ENCODE measurements at regions not wholly inside any gene's neighbourhood (a gene's known extent, or its start where the extent isn't known, plus 50 kb on each side); places are given as distances from the start of the nearest gene placed in this dataset.
A peak's percentile ranks its signal among the peaks of the same experiment; 100 is the strongest.

DNA sequence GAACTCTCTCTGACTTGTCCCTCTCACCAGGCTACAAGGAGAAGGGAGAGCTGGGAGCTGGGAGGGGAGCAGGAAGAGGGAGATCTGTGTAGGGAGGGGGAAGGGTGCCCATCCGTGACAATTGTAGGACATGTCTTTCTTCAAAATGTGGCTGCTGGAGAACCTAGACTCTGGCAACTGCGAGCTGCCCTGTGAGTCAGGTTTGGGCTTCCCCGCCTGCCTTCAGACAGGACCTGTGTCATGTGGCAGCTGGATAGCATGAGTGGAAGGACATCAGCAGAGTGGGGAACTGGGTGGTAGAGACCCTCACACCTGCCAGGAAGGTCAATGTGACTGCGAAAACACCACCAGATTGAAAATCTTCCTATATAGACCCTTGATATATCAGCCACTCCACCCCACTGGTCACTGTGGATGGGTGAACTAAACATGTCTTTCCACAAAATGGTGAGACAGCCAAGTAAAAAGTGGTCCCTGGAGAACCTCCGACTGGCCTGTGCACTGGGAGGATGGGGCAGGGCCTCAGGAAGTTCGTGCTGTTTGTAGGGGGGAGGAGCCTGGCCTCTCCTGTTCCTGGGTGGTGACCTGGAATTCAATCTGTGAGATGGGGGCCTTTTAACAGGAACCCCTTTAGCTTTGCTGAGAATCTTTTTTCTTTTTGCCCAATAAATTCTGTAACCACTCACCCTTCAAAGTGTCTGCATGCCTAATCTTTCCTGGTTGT, 62.2 kb upstream of the CAPRIN2 start:
- TF ChIP-seq, protein P1, sequence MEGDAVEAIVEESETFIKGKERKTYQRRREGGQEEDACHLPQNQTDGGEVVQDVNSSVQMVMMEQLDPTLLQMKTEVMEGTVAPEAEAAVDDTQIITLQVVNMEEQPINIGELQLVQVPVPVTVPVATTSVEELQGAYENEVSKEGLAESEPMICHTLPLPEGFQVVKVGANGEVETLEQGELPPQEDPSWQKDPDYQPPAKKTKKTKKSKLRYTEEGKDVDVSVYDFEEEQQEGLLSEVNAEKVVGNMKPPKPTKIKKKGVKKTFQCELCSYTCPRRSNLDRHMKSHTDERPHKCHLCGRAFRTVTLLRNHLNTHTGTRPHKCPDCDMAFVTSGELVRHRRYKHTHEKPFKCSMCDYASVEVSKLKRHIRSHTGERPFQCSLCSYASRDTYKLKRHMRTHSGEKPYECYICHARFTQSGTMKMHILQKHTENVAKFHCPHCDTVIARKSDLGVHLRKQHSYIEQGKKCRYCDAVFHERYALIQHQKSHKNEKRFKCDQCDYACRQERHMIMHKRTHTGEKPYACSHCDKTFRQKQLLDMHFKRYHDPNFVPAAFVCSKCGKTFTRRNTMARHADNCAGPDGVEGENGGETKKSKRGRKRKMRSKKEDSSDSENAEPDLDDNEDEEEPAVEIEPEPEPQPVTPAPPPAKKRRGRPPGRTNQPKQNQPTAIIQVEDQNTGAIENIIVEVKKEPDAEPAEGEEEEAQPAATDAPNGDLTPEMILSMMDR (IDR thresholded peaks at IDR 0.05; ENCODE audit: insufficient read depth, low read length): no peak
- DNase-seq (ENCODE audit: low read depth): no peak

GRCh38 chr12:30814295-30814655, 59.5 kb upstream of the CAPRIN2 start:
- H3K4me3 ChIP-seq (ENCODE audit: low read depth, low read length): no peak overlapping the region
- TF ChIP-seq, protein P1 (IDR thresholded peaks at IDR 0.05; ENCODE audit: insufficient read depth, low read length): no peak
- DNase-seq (ENCODE audit: low read depth): peak; percentile 23

More for the DNA sequence above, 62.2 kb upstream of the CAPRIN2 start:
- H3K4me3 ChIP-seq (ENCODE audit: low read depth, low read length): no peak overlapping the region

DNA sequence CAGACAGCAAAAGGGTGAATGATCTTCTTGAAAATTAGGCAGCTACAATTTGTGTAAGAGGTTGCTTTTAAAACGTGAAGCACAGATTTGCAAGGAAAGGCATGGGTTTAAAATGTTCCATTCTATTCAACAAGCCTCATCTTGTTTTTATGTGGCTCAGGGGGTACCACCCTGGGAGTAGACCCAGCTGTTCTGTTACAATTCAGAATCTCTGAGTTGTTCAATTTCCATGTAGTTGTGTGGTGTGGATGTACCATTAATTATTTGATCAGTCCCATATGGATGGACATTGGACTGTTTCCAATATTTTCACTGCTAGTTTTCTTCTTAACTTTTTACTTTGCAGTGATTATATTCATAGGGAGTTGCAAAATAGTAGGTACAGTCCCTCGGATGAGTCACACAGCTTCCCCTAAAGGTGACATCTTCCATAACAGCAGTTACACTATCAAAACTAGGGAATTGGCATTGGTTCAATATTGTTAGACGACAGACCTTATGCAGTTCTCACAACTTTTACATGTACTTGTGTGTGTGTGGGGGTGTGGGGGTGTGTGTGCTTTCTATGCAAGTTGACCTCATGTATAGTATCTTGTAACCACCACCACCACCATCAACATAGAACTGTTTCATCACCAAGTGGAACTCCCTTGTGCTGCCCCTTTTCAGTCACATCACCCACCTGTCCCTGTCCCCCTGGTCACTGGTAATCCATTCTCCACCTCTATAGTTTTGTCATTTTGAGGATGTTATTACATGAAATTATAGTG, 59.0 kb upstream of the CAPRIN2 start:
- no peak overlapping the region for H3K4me3 ChIP-seq (ENCODE audit: low read depth, low read length)
- DNase-seq (ENCODE audit: low read depth): peak; percentile 35
- TF ChIP-seq, protein P1 (IDR thresholded peaks at IDR 0.05; ENCODE audit: insufficient read depth, low read length): no peak

DNA sequence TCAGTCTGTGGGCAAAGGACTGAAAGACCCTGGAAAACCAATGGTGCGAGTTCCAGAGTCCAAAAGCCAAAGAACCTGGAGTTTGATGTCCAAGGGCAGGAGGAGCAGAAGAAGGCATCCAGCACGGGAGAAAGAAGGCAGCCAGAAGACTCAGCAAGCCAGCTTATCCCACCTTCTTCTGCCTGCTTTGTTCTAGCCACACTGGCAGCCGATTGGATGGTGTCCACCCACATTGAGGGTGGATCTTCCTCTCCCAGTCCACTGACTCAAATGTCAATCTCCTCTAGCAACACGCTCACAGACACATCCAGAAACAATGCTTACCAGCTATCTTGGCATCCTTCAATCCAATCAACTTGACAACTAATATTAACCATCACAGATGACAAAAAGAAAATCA, 57.2 kb upstream of the CAPRIN2 start:
- H3K4me3 ChIP-seq (ENCODE audit: low read depth, low read length): no peak overlapping the region
- TF ChIP-seq, protein P1 (IDR thresholded peaks at IDR 0.05; ENCODE audit: insufficient read depth, low read length): no peak

GRCh38 chr12:30810918-30811317, 56.2 kb upstream of the CAPRIN2 start:
- TF ChIP-seq, protein P1 (IDR thresholded peaks at IDR 0.05; ENCODE audit: insufficient read depth, low read length): no peak
- no peak for DNase-seq (ENCODE audit: low read depth)

More for the DNA sequence above, 57.2 kb upstream of the CAPRIN2 start:
- no peak for DNase-seq (ENCODE audit: low read depth)

DNA sequence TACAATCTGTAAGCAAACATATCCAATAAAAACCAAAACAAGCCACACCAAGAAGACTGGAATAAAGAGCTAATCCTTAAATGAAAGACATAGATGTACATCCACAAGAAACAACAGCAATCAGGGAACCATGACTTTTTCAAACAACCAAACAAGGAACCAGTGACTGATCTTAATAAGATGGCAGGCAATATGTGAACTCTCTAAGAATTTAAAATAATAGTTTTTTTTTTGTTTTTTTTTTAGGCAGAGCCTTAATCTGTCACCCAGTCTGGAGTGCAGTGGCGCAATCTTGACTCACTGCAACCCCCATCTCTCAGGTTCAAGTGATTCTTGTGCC, 52.9 kb upstream of the CAPRIN2 start:
- no peak for DNase-seq (ENCODE audit: low read depth)
- H3K4me3 ChIP-seq (ENCODE audit: low read depth, low read length): no peak overlapping the region
- TF ChIP-seq, protein P1 (IDR thresholded peaks at IDR 0.05; ENCODE audit: insufficient read depth, low read length): no peak

More at GRCh38 chr12:30810918-30811317, 56.2 kb upstream of the CAPRIN2 start:
- H3K4me3 ChIP-seq (ENCODE audit: low read depth, low read length): no peak overlapping the region

Measured in fibroblast of the aortic adventitia (primary cell).